PC-3 (cell line): ENCODE measurements at regions not wholly inside any gene's neighbourhood (a gene's known extent, or its start where the extent isn't known, plus 50 kb on each side); places are given as distances from the start of the nearest gene placed in this dataset.

Experiments
- CTCF ChIP-seq: fragments of 300-600 bp; sonication (generic); conservative IDR thresholded peaks from 2 replicates; pipeline ENCODE4 v1.5.1; 2017; ENCODE audit warnings: antibody characterized with exemption, low read depth, mild to moderate bottlenecking, low read length
- EZH2phosphoT487 ChIP-seq: fragments of 300-600 bp; sonication (generic); IDR thresholded peaks from 2 replicates; pipeline ENCODE4 v1.6.1; 2018; ENCODE audit warnings: mild to moderate bottlenecking, antibody characterized with exemption, low read length, borderline replicate concordance

GRCh38 chr3:3629911-3630310 lies 169.3 kb upstream of the LRRN1 start:
- TF ChIP-seq CTCF (no peak), EZH2phosphoT487 (no peak)
